GM12878 (cell line): ENCODE measurements at regions not wholly inside any gene's neighbourhood (a gene's known extent, or its start where the extent isn't known, plus 50 kb on each side); places are given as distances from the start of the nearest gene placed in this dataset.

ENCODE experiments used
- EP300 ChIP-seq, 2 experiments: fragments of 150-350 bp in 1 of 2; IDR thresholded peaks; 2 replicates each; pipeline ENCODE4 v1.6.1; 2011 to 2012; ENCODE audit warnings: low read depth in 2 of 2, low read length in 2 of 2, borderline replicate concordance in 1 of 2, improper control_type of control experiment in 1 of 2, inconsistent platforms in 1 of 2; ENCODE audit not compliant: control insufficient read depth in 1 of 2
- KAT2A ChIP-seq: conservative IDR thresholded peaks from 2 replicates; pipeline ENCODE4 v1.6.1; 2011; ENCODE audit warnings: low read depth, low read length; ENCODE audit not compliant: control insufficient read depth
- POLR2A ChIP-seq: IDR thresholded peaks from 2 replicates; pipeline ENCODE4 v1.6.1; 2011; ENCODE audit warnings: low read depth, mild to moderate bottlenecking, low read length
- POLR2AphosphoS5 ChIP-seq: IDR thresholded peaks from 2 replicates; pipeline ENCODE4 v1.6.1; 2011; ENCODE audit warnings: mild to moderate bottlenecking, low read length, inconsistent platforms
- RELA ChIP-seq: fragments of 450-650 bp; IDR thresholded peaks from 2 replicates; pipeline ENCODE4 v1.8.0; 2014; ENCODE audit warnings: borderline replicate concordance; ENCODE audit not compliant: partially characterized antibody
- TARDBP ChIP-seq: IDR thresholded peaks from 2 replicates; pipeline ENCODE4 v1.6.1; 2016; ENCODE audit warnings: borderline replicate concordance
- TF ChIP-seq, protein P1 (sequence below): IDR thresholded peaks from 2 replicates; pipeline ENCODE4 v1.6.1; 2012; ENCODE audit warnings: low read depth, low read length, improper control_type of control experiment
- TF ChIP-seq, protein P2 (sequence below), 3 experiments: IDR thresholded peaks in 2 of 3; conservative IDR thresholded peaks in 1 of 3; 2 replicates each; pipeline ENCODE4 v1.5.1; 2011; ENCODE audit warnings: low read depth in 3 of 3, low read length in 3 of 3, mild to moderate bottlenecking in 3 of 3, control low read depth in 2 of 3, moderate library complexity in 2 of 3, inconsistent platforms in 1 of 3, mixed read lengths in 1 of 3; ENCODE audit not compliant: control insufficient read depth in 2 of 3, insufficient read depth in 1 of 3; ENCODE audit errors: extremely low read depth in 1 of 3

DNA sequence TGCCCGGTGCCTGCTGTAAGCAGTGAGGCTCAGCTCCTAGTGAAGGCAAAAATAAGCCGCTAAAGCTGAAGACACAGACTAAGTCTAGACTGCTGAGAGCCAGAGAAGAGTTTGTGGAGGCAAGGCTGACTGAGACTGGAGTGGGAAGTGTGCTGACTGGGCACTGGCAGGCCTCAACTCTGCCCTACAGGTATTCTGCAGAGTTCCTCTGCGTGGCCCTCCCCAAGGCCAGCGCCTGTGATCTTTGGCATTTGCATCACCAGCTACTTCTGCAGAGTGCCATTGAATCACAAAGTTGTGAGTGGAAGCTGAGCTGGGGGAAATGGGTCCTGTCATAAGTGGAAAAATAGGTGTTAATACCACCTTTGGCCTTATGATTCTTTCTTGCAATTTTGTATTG is 905.7 kb downstream of the PLA2G4A start:
- TF ChIP-seq, protein P1, sequence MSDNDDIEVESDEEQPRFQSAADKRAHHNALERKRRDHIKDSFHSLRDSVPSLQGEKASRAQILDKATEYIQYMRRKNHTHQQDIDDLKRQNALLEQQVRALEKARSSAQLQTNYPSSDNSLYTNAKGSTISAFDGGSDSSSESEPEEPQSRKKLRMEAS = no peak
- TF ChIP-seq POLR2AphosphoS5 = no peak
- TF ChIP-seq RELA = no peak
- TF ChIP-seq KAT2A = no peak
- no peak for TF ChIP-seq TARDBP
- no peak for TF ChIP-seq EP300 (IDR thresholded peaks at IDR 0.05; ENCODE audit: borderline replicate concordance in 1 of 2, control insufficient read depth in 1 of 2, low read depth in 2 of 2, low read length in 2 of 2)
- TF ChIP-seq, protein P2, sequence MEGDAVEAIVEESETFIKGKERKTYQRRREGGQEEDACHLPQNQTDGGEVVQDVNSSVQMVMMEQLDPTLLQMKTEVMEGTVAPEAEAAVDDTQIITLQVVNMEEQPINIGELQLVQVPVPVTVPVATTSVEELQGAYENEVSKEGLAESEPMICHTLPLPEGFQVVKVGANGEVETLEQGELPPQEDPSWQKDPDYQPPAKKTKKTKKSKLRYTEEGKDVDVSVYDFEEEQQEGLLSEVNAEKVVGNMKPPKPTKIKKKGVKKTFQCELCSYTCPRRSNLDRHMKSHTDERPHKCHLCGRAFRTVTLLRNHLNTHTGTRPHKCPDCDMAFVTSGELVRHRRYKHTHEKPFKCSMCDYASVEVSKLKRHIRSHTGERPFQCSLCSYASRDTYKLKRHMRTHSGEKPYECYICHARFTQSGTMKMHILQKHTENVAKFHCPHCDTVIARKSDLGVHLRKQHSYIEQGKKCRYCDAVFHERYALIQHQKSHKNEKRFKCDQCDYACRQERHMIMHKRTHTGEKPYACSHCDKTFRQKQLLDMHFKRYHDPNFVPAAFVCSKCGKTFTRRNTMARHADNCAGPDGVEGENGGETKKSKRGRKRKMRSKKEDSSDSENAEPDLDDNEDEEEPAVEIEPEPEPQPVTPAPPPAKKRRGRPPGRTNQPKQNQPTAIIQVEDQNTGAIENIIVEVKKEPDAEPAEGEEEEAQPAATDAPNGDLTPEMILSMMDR (IDR thresholded peaks at IDR 0.05 in 2 of 3, conservative IDR thresholded peaks at IDR 0.05 in 1 of 3; ENCODE audit: control insufficient read depth in 2 of 3, extremely low read depth in 1 of 3, insufficient read depth in 1 of 3, low read depth in 3 of 3, low read length in 3 of 3) = no peak
- no peak for TF ChIP-seq POLR2A
